ENCODE measurements at regions not wholly inside any gene's neighbourhood (a gene's known extent, or its start where the extent isn't known, plus 50 kb on each side); places are given as distances from the start of the nearest gene placed in this dataset.

DNA sequence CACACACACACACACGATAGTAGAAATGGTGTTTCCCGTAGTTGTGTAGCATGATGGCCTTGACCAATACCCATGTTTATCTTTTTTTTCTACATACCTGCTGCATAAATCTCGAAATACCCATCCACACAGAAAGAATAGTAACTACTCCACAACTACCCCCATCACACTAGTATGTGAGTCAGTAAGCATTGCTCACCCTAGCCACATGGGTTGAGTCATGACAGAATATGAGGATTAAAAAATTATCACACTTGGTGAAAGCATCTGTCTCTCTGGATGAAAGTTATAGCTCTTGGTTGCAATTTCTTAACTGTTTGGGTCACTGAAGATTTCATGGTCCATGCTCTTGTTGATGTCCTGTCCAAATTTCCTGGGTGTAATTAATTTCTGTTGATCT lies 103.4 kb upstream of the MDFIC start:
- TF ChIP-seq, protein P1, sequence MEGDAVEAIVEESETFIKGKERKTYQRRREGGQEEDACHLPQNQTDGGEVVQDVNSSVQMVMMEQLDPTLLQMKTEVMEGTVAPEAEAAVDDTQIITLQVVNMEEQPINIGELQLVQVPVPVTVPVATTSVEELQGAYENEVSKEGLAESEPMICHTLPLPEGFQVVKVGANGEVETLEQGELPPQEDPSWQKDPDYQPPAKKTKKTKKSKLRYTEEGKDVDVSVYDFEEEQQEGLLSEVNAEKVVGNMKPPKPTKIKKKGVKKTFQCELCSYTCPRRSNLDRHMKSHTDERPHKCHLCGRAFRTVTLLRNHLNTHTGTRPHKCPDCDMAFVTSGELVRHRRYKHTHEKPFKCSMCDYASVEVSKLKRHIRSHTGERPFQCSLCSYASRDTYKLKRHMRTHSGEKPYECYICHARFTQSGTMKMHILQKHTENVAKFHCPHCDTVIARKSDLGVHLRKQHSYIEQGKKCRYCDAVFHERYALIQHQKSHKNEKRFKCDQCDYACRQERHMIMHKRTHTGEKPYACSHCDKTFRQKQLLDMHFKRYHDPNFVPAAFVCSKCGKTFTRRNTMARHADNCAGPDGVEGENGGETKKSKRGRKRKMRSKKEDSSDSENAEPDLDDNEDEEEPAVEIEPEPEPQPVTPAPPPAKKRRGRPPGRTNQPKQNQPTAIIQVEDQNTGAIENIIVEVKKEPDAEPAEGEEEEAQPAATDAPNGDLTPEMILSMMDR (IDR thresholded peaks at IDR 0.05): no peak
- TF ChIP-seq EP300 (IDR thresholded peaks at IDR 0.05) (no peak), POLR2A (IDR thresholded peaks at IDR 0.05) (no peak), POLR2AphosphoS5 (IDR thresholded peaks at IDR 0.05) (peak; percentile 19)
